AG09319 (cell line): ENCODE measurements at regions not wholly inside any gene's neighbourhood (a gene's known extent, or its start where the extent isn't known, plus 50 kb on each side); places are given as distances from the start of the nearest gene placed in this dataset.

Experiments used
- DNase-seq: peaks from one replicate; pipeline ENCODE4 v3.0.0-alpha.2; 2010; ENCODE audit warnings: low read depth; ENCODE audit errors: extremely low read depth
- CTCF ChIP-seq: IDR thresholded peaks from 2 replicates; pipeline ENCODE4 v1.5.1; 2011; ENCODE audit warnings: low read depth, mild to moderate bottlenecking, inconsistent platforms, low read length, moderate library complexity

- DNase-seq, result no peak
- no peak for TF ChIP-seq CTCF
These were observed 86.1 kb downstream of the ZNF518B start for GRCh38 chr4:10371121-10371520.

GRCh38 chr4:10369517-10369916 is 87.7 kb downstream of the ZNF518B start:
- TF ChIP-seq CTCF, result no peak
- DNase-seq, result no peak

- TF ChIP-seq CTCF, result no peak
- DNase-seq, result no peak
These were observed 90.6 kb downstream of the ZNF518B start for GRCh38 chr4:10366628-10367027.

GRCh38 chr4:10364194-10364593 is 93.0 kb downstream of the ZNF518B start:
- DNase-seq, result no peak
- no peak for TF ChIP-seq CTCF

DNA sequence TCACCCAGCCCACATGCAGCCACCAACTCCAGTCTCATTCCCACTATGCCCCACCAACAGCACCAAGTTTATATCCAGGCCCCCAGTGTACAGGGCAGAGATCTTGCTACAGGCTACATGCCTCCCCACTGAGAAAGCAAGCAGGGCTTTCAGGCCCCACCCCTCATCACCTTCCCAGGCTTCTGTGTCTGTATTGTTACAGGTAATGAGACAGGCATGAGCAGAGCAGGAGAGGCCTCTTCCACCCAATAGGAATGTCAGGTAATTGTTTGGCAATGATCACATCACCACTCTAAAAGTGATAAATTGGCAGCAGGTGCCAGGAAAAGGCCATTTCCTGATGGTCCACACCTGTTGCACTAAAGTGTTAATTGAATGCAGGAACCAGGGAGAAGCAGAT is 102.5 kb downstream of the ZNF518B start:
- TF ChIP-seq CTCF, result no peak
- DNase-seq, result no peak

DNA sequence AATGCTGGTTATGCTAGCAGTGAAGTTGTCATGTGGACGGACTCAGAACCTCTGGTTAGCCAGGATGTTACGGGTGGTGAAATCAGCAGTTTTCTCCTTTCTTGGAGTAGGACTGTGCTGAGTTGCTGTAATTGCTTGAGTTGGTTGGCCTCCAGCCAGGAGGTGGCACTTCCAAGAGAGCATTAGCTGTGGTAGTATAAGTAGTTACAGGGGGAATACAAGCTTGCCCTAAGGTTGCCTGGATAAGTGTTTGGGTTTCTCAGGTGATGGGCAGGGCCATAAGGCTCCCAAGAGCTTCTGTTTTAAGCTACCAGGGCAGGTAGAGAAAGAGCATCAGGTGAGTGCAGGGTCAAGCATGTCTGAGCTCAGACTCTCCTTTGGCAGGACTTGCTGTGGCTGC is 103.0 kb downstream of the ZNF518B start:
- no peak for DNase-seq

GRCh38 chr4:10353110-10353509 is 104.1 kb downstream of the ZNF518B start:
- TF ChIP-seq CTCF, result no peak
- no peak for DNase-seq

More for the DNA sequence above, 103.0 kb downstream of the ZNF518B start:
- TF ChIP-seq CTCF, result no peak
